Neuron (in vitro differentiated cells): ENCODE measurements at regions not wholly inside any gene's neighbourhood (a gene's known extent, or its start where the extent isn't known, plus 50 kb on each side); places are given as distances from the start of the nearest gene placed in this dataset.
A peak's percentile ranks its signal among the peaks of the same experiment; 100 is the strongest.
"Not testable (repeated sequence)": the region's sequence is repeated elsewhere in the genome, so short reads cannot be mapped to it uniquely, and the experiment has no call there.

Source experiments
- H2AFZ ChIP-seq: one replicate; pipeline ENCODE4 v1.6.1; 2013; ENCODE audit warnings: low read depth, mild to moderate bottlenecking, inconsistent platforms, low read length, moderate library complexity
- H3K27me3 ChIP-seq: one replicate; pipeline ENCODE4 v1.6.1; 2013; ENCODE audit warnings: low read length; ENCODE audit not compliant: insufficient read depth
- H3K36me3 ChIP-seq: one replicate; pipeline ENCODE4 v1.6.1; 2013; ENCODE audit warnings: low read length; ENCODE audit not compliant: insufficient read depth
- H3K4me1 ChIP-seq: one replicate; pipeline ENCODE4 v1.6.1; 2013; ENCODE audit warnings: low read length; ENCODE audit not compliant: insufficient read depth
- H3K4me3 ChIP-seq: 2 replicates; pipeline ENCODE4 v1.5.1; 2013; ENCODE audit warnings: mild to moderate bottlenecking, low read length, moderate library complexity
- H3K9me3 ChIP-seq: one replicate; pipeline ENCODE4 v1.6.1; 2013; ENCODE audit warnings: low read length

GRCh38 chr4:110424144-110424543, 51.8 kb upstream of the ENPEP start:
- no peak overlapping the region for H3K4me3 ChIP-seq
- no peaks in the 10 kb centered on the region for H3K36me3 ChIP-seq
- H3K27me3 ChIP-seq = no peaks in the 10 kb centered on the region
- no peaks in the 10 kb centered on the region for H3K4me1 ChIP-seq
- H2AFZ ChIP-seq = no peak overlapping the region
- H3K9me3 ChIP-seq = no peaks in the 10 kb centered on the region

- H3K4me3 ChIP-seq = no peak overlapping the region
- no peaks in the 10 kb centered on the region for H3K36me3 ChIP-seq
- H3K27me3 ChIP-seq = no peaks in the 10 kb centered on the region
- H3K4me1 ChIP-seq = no peaks in the 10 kb centered on the region
- no peak overlapping the region for H2AFZ ChIP-seq
- H3K9me3 ChIP-seq = no peaks in the 10 kb centered on the region
Observed at GRCh38 chr4:110418641-110419040, 57.3 kb upstream of the ENPEP start.

- Histone ChIP-seq H3K9me3 (no peaks in the 10 kb centered on the region), H3K4me1 (no peaks in the 10 kb centered on the region), H3K4me3 (no peak overlapping the region), H3K27me3 (no peaks in the 10 kb centered on the region), H3K36me3 (no peaks in the 10 kb centered on the region), H2AFZ (no peak overlapping the region)
Observed at GRCh38 chr4:110417136-110417535, 58.8 kb upstream of the ENPEP start.

GRCh38 chr4:110415478-110415877, 60.5 kb upstream of the ENPEP start:
- no peak overlapping the region for H2AFZ ChIP-seq
- H3K9me3 ChIP-seq = no peaks in the 10 kb centered on the region
- no peak overlapping the region for H3K4me3 ChIP-seq
- no peaks in the 10 kb centered on the region for H3K36me3 ChIP-seq
- no peaks in the 10 kb centered on the region for H3K4me1 ChIP-seq
- H3K27me3 ChIP-seq = no peaks in the 10 kb centered on the region

GRCh38 chr4:110415041-110415440, 60.9 kb upstream of the ENPEP start:
- Histone ChIP-seq H2AFZ (no peak overlapping the region), H3K9me3 (no peaks in the 10 kb centered on the region), H3K27me3 (no peaks in the 10 kb centered on the region), H3K36me3 (no peaks in the 10 kb centered on the region), H3K4me3 (no peak overlapping the region), H3K4me1 (no peaks in the 10 kb centered on the region)

- Histone ChIP-seq H3K9me3 (no peaks in the 10 kb centered on the region), H3K36me3 (no peaks in the 10 kb centered on the region), H3K4me3 (no peak overlapping the region), H3K4me1 (no peaks in the 10 kb centered on the region), H3K27me3 (no peaks in the 10 kb centered on the region), H2AFZ (no peak overlapping the region)
Observed at GRCh38 chr4:110414561-110414920, 61.4 kb upstream of the ENPEP start.

GRCh38 chr4:110413807-110414560, 62.0 kb upstream of the ENPEP start:
- H2AFZ ChIP-seq, H3K9me3 ChIP-seq, H3K4me1 ChIP-seq, H3K36me3 ChIP-seq, H3K27me3 ChIP-seq, H3K4me3 ChIP-seq: not testable (repeated sequence)

- H2AFZ ChIP-seq = no peak overlapping the region
- H3K27me3 ChIP-seq = no peaks in the 10 kb centered on the region
- H3K4me1 ChIP-seq = no peaks in the 10 kb centered on the region
- no peak overlapping the region for H3K4me3 ChIP-seq
- no peaks in the 10 kb centered on the region for H3K9me3 ChIP-seq
- H3K36me3 ChIP-seq = no peaks in the 10 kb centered on the region
Observed at GRCh38 chr4:110412354-110413065, 63.4 kb upstream of the ENPEP start.

- no peak overlapping the region for H2AFZ ChIP-seq
- no peaks in the 10 kb centered on the region for H3K36me3 ChIP-seq
- no peaks in the 10 kb centered on the region for H3K4me1 ChIP-seq
- H3K27me3 ChIP-seq = no peaks in the 10 kb centered on the region
- no peaks in the 10 kb centered on the region for H3K9me3 ChIP-seq
- peak overlapping the region; percentile 43 for H3K4me3 ChIP-seq
Observed at GRCh38 chr4:110411574-110412011, 64.4 kb upstream of the ENPEP start.

- peak overlapping the region; percentile 43 for H3K4me3 ChIP-seq
- not testable (repeated sequence) for H2AFZ ChIP-seq, H3K9me3 ChIP-seq, H3K27me3 ChIP-seq, H3K4me1 ChIP-seq, H3K36me3 ChIP-seq
Observed at GRCh38 chr4:110410853-110411573, 64.9 kb upstream of the ENPEP start.

- H3K27me3 ChIP-seq = no peaks in the 10 kb centered on the region
- no peak overlapping the region for H2AFZ ChIP-seq
- H3K36me3 ChIP-seq = no peaks in the 10 kb centered on the region
- no peaks in the 10 kb centered on the region for H3K4me1 ChIP-seq
- H3K9me3 ChIP-seq = no peaks in the 10 kb centered on the region
- H3K4me3 ChIP-seq = no peak overlapping the region
Observed at GRCh38 chr4:110400086-110400485, 75.9 kb upstream of the ENPEP start.

GRCh38 chr4:110399046-110399445, 76.9 kb upstream of the ENPEP start:
- H3K27me3 ChIP-seq, H3K36me3 ChIP-seq, H3K9me3 ChIP-seq, H3K4me1 ChIP-seq, H3K4me3 ChIP-seq, H2AFZ ChIP-seq: not testable (repeated sequence)

GRCh38 chr4:110396963-110397362, 79.0 kb upstream of the ENPEP start:
- Histone ChIP-seq H2AFZ (no peak overlapping the region), H3K27me3 (no peaks in the 10 kb centered on the region), H3K4me1 (no peaks in the 10 kb centered on the region), H3K9me3 (no peaks in the 10 kb centered on the region), H3K4me3 (no peak overlapping the region), H3K36me3 (no peaks in the 10 kb centered on the region)
